ENCODE measurements at regions not wholly inside any gene's neighbourhood (a gene's known extent, or its start where the extent isn't known, plus 50 kb on each side); places are given as distances from the start of the nearest gene placed in this dataset.

DNA sequence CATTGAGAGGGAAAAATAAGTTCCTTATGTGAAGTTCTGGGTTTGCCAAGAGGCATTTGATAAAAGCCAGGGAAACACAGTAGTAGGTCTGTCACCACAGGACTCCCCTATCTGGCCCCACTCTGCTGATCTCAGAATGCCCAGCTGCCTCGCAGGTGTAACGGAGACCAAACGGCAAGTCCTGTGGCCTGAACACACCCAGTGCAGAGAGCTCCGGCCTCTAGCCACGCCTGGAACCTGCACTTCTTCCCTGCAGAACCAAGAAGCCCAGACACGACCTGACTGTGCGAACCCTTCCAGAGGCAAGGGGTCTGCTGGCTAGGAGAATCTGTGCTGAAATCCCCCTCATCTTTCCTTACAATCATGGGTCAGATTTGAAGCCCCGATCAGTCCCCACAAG lies 432.8 kb upstream of the B3GAT1 start:
- no peaks in the 10 kb centered on the region for H3K4me1 ChIP-seq
- H3K4me3 ChIP-seq = no peak overlapping the region
- intact Hi-C loops (cut with DNase I) = no loop called here
- WGBS, 2 donors = 70 to 74% methylated on average over 8 of the region's 8 CpGs
- TF ChIP-seq, protein P1, sequence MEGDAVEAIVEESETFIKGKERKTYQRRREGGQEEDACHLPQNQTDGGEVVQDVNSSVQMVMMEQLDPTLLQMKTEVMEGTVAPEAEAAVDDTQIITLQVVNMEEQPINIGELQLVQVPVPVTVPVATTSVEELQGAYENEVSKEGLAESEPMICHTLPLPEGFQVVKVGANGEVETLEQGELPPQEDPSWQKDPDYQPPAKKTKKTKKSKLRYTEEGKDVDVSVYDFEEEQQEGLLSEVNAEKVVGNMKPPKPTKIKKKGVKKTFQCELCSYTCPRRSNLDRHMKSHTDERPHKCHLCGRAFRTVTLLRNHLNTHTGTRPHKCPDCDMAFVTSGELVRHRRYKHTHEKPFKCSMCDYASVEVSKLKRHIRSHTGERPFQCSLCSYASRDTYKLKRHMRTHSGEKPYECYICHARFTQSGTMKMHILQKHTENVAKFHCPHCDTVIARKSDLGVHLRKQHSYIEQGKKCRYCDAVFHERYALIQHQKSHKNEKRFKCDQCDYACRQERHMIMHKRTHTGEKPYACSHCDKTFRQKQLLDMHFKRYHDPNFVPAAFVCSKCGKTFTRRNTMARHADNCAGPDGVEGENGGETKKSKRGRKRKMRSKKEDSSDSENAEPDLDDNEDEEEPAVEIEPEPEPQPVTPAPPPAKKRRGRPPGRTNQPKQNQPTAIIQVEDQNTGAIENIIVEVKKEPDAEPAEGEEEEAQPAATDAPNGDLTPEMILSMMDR (IDR thresholded peaks at IDR 0.05) = no peak
- no peak for DNase-seq
- no peaks in the 10 kb centered on the region for H3K9me3 ChIP-seq
- ATAC-seq = no peak
- no peaks in the 10 kb centered on the region for H3K36me3 ChIP-seq
- peaks cover 0 to 52% (median 34%) of the 10 kb centered on the region in 7 donors for H3K27me3 ChIP-seq
- no peak overlapping the region for H3K27ac ChIP-seq

DNA sequence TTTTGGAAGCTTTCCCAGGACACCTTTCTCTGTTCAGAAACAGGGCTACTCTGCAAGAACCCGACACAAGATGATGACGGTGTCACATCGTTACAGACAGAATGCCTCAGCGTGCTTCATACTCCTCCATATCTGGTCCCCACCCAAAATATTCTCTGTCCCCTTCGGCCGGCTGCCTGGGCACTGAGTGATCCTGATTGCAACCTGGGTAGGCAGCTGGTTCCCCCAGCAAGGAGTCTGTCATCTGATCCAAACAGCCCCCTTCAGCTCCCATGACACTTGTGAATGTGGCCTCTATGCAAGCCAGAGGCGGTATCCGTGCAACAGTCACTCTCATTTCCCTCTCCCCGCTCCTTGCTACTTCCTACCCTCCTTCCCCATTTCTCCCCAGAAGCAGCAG lies 431.7 kb upstream of the B3GAT1 start:
- Histone ChIP-seq H3K27me3 (peaks cover 0 to 52% (median 34%) of the 10 kb centered on the region in 7 donors), H3K9me3 (no peaks in the 10 kb centered on the region), H3K4me1 (no peaks in the 10 kb centered on the region), H3K4me3 (no peak overlapping the region), H3K27ac (no peak overlapping the region), H3K36me3 (no peaks in the 10 kb centered on the region)
- TF ChIP-seq, protein P1 (IDR thresholded peaks at IDR 0.05) = no peak
- intact Hi-C loops (cut with DNase I) = no loop called here
- no peak for ATAC-seq
- DNase-seq = no peak
- 71 to 76% methylated on average over 9 of the region's 9 CpGs for WGBS, 2 donors

DNA sequence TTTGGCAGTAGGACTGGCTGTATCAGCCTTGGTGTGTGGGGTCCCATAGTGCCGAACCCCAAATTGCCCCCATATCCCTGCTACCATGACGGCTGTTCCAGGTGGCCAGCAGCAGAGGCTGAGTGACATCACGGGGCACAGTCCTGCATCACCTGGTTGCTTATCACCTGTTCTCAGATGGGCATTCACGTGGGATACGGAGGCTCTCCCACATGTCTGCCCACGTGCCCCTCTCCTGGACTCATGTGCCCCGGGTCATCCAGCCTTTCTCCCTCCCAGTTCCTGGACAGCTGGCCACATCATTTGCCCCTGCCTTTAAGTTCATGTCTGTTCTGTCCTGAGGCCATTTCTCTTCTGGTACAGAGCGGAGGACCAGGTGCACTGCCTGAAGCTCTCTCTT lies 431.0 kb upstream of the B3GAT1 start:
- no peak for DNase-seq
- no peak overlapping the region for H3K27ac ChIP-seq
- H3K36me3 ChIP-seq = no peaks in the 10 kb centered on the region
- no peaks in the 10 kb centered on the region for H3K9me3 ChIP-seq
- 89 to 94% methylated on average over 8 of the region's 8 CpGs for WGBS, 2 donors
- intact Hi-C loops (cut with DNase I) = no loop called here
- no peak for ATAC-seq
- H3K27me3 ChIP-seq = peaks cover 0 to 52% (median 34%) of the 10 kb centered on the region in 7 donors
- TF ChIP-seq, protein P1 (IDR thresholded peaks at IDR 0.05) = no peak
- H3K4me3 ChIP-seq = no peak overlapping the region
- H3K4me1 ChIP-seq = no peaks in the 10 kb centered on the region

DNA sequence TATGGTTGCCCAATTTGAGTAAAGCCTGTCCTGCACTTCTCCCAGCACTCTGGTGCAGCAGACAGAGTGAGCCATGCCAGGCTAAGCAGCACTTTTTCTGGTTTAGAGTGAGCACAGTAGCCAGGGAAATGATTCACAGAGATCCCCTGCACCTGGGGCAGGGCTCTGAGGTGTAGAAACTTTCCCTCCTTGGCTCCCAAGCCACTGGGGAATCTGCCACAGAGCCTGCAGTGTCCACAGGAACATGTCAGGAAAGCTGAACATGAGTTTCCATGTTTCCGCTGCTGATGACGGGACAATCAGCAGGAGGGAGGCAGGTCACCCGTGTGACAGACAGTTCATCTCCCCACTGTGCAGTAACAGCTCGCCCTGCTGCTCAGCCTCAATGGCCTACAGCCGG lies 429.9 kb upstream of the B3GAT1 start:
- WGBS, 2 donors = 54 to 60% methylated on average over 5 of the region's 5 CpGs
- peaks cover 0 to 59% (median 34%) of the 10 kb centered on the region in 7 donors for H3K27me3 ChIP-seq
- DNase-seq (no peak), ATAC-seq (no peak)
- TF ChIP-seq, protein P1 (IDR thresholded peaks at IDR 0.05) = no peak
- H3K36me3 ChIP-seq = no peaks in the 10 kb centered on the region
- no peaks in the 10 kb centered on the region for H3K4me1 ChIP-seq
- intact Hi-C loops (cut with DNase I) = no loop called here
- H3K9me3 ChIP-seq = no peaks in the 10 kb centered on the region
- no peak overlapping the region for H3K27ac ChIP-seq
- H3K4me3 ChIP-seq = no peak overlapping the region

Data from heart right ventricle (tissue), 16 donors.